GM19240 (cell line): ENCODE measurements at regions not wholly inside any gene's neighbourhood (a gene's known extent, or its start where the extent isn't known, plus 50 kb on each side); places are given as distances from the start of the nearest gene placed in this dataset.

ENCODE experiments used
- DNase-seq: peaks from one replicate; pipeline ENCODE4 v3.0.0; 2011; ENCODE audit warnings: low spot score; ENCODE audit not compliant: insufficient read length

- no peak for DNase-seq
These were observed 82.2 kb downstream of the EPDR1 start for GRCh38 chr7:38002689-38003088.

- DNase-seq, result no peak
These were observed 86.1 kb downstream of the EPDR1 start for GRCh38 chr7:38006559-38006958.

GRCh38 chr7:38007096-38007495 is 86.7 kb downstream of the EPDR1 start:
- DNase-seq, result no peak

- no peak for DNase-seq
These were observed 92.8 kb downstream of the EPDR1 start for GRCh38 chr7:38013246-38013645.

- no peak for DNase-seq
These were observed 96.1 kb downstream of the EPDR1 start for GRCh38 chr7:38016567-38016966.

- no peak for DNase-seq
These were observed 96.9 kb downstream of the EPDR1 start for GRCh38 chr7:38017320-38017719.

- DNase-seq, result no peak
These were observed 99.8 kb downstream of the EPDR1 start for GRCh38 chr7:38020121-38020785.

- no peak for DNase-seq
These were observed 101.5 kb downstream of the EPDR1 start for GRCh38 chr7:38021892-38022291.

GRCh38 chr7:38025815-38026214 is 105.4 kb downstream of the EPDR1 start:
- no peak for DNase-seq

- DNase-seq, result no peak
These were observed 107.5 kb downstream of the EPDR1 start for GRCh38 chr7:38027884-38028455.

GRCh38 chr7:38034062-38034908 is 113.8 kb downstream of the EPDR1 start:
- DNase-seq, result no peak

GRCh38 chr7:38040831-38041230 is 120.4 kb downstream of the EPDR1 start:
- DNase-seq, result no peak

GRCh38 chr7:38049679-38050078 is 128.4 kb upstream of the STARD3NL start:
- DNase-seq, result no peak

GRCh38 chr7:38051311-38051710 is 126.7 kb upstream of the STARD3NL start:
- DNase-seq, result no peak

GRCh38 chr7:38051786-38052185 is 126.3 kb upstream of the STARD3NL start:
- no peak for DNase-seq

GRCh38 chr7:38052786-38053185 is 125.3 kb upstream of the STARD3NL start:
- DNase-seq, result no peak

GRCh38 chr7:38054199-38054598 is 123.8 kb upstream of the STARD3NL start:
- DNase-seq, result no peak

GRCh38 chr7:38057829-38058228 is 120.2 kb upstream of the STARD3NL start:
- no peak for DNase-seq

- DNase-seq, result no peak
These were observed 117.9 kb upstream of the STARD3NL start for GRCh38 chr7:38060116-38060515.

- DNase-seq, result no peak
These were observed 117.4 kb upstream of the STARD3NL start for GRCh38 chr7:38060637-38061036.

GRCh38 chr7:38066391-38066790 is 111.7 kb upstream of the STARD3NL start:
- DNase-seq, result no peak

- DNase-seq, result no peak
These were observed 109.6 kb upstream of the STARD3NL start for GRCh38 chr7:38068461-38068860.

- no peak for DNase-seq
These were observed 109.0 kb upstream of the STARD3NL start for GRCh38 chr7:38069052-38069451.
